Stimulated activated naive CD8-positive, alpha-beta T cell treated with anti-CD3 and anti-CD28 coated beads, Interleukin-15, Interleukin-2, amounts not matched to agents 100 U/mL and 50 U/mL, for 24 hours (primary cell): ENCODE measurements at regions not wholly inside any gene's neighbourhood (a gene's known extent, or its start where the extent isn't known, plus 50 kb on each side); places are given as distances from the start of the nearest gene placed in this dataset.

Source experiments
- ATAC-seq: fragments of 150-1000 bp; cut with Tn5 transposase; one replicate; pipeline ENCODE4 v1.10.0; 2021
- DNase-seq: peaks from one replicate; pipeline ENCODE4 v3.0.0; 2021

DNA sequence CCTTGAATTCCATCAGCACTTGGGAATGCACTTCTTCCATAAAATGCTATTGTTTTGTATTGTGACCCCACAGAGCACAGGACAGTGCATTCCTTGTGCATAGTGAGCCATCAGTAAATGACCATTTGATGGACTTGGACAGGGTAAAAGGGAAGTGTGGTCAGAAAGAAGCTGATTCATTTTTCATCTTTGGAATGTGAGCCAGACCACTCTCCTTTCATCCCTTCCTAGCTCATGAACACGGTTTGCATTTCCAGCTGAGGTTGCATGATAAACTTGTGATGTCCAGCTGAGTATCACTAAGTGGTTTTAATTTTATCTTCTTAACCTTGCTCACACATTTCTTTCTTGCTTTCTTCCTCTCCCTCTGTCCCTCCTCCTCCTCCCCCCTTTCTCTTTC lies 101.3 kb downstream of the NUDT12 start:
- ATAC-seq (no peak), DNase-seq (no peak)

DNA sequence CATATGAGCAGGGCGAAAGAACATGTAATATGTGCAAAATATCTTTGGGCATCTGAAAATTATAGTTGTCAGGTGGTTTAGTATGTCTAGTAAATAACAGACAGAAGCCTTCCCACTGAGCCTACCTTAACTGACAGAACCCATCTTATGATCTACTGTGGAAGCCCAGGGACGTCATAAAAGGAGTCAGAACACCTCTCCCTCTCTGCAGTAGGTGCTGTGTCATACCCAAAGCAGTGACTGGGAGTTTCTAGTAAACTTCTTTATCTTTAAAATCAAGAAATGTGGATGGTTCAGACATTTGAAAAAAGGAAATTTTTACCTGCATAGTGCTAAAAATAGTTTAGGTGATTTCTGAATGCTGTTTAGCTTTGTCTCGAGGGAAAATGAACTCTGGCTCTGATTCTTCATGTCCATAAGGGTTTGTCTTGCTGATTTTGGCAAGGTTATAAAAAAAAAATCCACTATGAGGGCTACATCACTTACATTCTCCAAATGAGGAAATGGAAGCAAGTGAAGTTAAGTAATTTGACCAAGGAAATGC lies 104.0 kb downstream of the NUDT12 start:
- no peak for ATAC-seq
- no peak for DNase-seq

DNA sequence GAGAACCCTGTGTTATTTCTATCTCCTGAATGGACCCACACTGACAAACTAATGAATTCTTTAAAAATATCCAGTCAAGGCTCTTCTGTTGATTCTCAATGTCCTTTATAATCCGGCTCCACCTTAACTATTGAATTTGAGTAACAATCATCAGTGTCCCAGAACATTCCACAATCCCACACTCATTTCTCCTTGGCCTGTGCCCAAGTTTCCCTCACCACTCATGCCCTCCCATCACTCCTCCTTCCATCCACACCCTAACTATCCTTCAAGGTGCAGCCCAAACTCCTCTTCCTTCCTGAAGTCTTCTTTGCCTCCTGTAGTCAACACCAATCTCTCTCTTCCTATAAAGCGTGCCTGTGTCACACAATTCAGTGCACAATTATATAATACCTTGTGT lies 106.1 kb downstream of the NUDT12 start:
- DNase-seq (no peak), ATAC-seq (no peak)

DNA sequence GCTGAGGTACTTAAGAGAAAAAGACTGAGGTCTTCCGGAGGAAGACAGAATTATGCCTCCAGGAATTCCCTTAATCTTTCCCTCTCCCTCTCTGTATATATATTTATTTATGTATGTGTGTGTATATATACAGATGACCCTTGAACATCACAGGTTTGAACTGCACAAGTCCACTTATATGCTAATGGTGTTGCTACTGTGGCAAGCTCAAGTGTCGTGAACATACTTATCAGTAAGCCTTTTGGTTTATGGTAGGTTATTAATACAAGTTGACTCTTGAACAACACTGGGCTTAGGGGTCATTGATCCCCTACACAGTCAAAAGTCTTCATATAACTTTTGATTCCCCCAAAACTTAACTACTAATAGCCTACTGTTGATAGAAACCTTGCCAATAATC lies 106.8 kb downstream of the NUDT12 start:
- DNase-seq (no peak), ATAC-seq (no peak)

DNA sequence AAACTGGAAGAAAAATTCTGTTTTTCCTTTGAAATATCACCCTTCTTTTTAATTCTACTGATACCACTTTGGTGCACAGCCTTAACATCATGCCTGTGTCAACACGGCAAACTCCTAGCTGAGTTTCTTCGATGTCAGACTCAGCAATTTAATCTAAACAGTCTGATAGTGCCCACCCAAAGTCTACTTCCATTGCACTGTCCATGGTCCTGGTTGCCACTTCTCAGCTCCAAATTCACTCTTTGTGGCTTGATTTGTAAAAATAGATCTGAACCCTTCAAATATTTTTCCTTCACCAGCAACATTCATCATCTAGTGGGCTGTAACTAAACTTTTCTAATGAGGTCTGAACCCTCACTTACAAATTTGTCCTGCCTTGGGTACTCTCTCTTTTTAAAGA lies 107.8 kb downstream of the NUDT12 start:
- DNase-seq (no peak), ATAC-seq (no peak)

DNA sequence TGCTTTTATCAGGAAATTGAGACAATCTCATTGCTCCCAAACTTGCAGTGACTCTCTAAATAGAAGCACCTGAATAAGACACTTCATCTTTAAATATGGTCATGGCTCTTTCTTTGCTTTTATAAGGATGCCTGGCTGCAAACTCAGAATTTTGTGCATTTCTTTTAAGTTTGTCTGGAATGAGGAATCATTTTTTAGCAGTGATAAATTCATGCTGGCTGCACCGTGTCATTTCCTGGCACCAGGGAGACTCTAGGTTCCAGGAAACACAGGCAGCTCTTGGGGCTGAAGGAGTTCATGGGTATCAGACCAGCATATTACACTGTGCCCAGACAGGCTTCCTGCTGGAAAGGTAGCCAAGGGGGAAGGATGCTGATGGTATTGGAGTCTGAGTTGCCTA lies 109.9 kb downstream of the NUDT12 start:
- ATAC-seq, result no peak

DNA sequence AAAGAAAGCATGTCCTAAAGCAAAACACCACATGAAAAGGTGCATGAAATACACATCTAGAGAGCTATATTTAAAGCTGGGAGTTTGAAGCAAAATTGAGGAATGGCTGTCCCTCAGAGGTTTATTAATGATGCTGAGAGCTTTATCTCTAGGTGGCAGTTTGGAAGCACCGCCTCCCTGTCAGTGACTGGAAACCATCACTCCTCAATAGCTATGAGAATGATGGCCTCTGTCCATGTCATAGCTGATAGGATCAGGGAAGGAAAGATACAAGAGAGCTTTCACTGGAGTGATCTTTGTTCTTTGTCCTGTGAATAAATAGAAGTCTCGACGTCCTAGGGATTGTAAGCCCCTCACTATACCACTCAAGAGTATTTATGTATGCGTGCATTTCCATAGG lies 110.5 kb downstream of the NUDT12 start:
- no peak for ATAC-seq
- DNase-seq, result no peak

More for the DNA sequence above, 109.9 kb downstream of the NUDT12 start:
- no peak for DNase-seq

DNA sequence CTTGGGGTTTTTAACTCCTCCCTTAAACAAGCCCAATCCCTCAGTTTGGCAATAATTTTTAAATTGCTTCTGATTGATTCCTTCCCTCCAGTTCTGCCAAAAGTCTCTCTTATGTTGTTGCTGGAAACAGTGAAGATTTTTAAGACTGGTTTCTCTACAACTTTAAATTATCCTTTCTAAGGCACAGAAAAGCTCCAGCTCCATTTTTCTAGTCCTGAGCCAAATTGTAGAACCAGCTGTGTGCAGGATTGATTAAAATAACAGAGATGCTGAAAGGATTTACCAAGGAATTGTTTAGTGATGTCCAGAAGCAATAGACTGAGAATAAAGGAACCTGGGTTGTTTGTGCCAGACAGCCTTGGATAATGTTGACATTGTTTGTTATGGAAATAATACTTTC lies 111.3 kb downstream of the NUDT12 start:
- no peak for ATAC-seq
- DNase-seq, result no peak

DNA sequence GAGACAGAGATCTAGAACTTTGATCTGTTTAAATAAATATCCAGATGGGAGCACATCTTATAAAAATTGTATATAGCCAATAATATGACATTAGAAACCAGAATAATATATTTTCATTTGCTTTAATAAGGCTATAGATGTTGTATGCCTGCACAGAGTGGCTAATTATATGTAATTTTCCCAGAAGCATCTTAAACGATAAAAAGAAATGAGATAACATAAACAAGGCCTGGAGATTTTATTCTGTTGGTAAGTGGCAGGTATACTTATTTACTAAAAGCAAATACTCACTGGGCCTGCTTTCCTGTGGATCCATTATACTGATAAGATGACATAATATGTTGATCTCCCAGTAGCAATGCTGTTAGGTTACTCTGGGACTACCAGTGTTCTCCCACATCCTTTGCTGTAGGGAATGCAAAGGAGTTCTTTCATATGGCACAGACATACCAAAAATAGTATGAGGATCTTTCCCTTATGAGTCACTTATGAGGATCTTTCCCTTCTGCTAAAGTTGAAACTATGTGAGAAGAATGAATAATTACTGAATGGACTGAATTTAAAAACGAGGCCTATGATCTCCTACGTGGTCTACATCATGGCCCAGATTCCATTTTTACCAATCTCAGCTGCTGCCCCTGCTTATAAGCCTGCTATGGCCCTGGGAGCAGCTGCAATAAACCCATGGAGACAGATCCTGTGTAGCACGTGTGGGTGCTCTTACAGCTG lies 112.1 kb downstream of the NUDT12 start:
- ATAC-seq (no peak), DNase-seq (no peak)

DNA sequence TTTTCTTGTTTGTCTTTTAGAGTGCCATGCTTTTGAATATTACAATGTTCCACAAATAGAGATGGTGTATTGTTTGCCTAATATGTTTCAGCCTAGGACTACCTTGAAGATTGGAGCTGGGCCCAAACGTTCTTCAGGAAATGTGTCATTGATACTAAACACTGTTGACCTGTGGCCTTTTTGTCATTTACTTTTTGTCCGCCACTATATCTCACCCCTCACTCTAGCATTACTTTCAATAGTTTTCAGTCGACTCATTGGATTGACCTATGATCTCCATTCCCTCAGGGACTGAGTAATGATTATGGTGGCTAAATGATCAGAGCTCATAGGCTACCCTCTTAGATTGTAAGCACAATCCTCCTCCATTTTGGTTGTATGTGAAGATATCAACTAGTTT lies 115.8 kb downstream of the NUDT12 start:
- no peak for ATAC-seq
- no peak for DNase-seq

DNA sequence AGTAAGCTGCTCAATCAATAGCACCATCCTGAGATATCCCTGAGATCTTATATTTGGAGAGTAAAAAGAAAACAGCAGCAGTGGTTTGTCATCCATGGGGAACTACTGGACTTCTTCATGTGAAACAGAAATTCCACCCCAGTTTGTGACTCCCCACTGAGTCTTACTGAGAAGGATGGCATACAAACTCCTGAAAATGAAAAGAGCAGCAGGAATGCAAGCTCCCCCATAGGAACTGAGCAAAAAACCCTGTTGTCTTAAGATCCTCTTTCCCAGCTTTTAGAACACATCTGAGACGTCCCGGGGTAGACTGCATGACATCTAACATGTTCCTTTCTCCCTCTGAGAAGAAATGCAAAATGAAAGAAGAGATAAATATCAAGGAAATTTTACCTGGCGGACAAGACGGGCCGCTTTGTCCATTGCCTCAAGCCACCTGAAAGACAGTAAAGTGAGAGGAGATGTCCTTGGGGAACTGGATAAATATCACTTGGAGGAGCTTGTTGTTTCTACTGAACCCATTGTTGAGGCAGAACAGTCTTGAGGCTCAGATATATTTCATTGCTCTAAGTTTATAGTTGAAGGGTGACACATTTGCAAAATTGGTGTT lies 117.1 kb downstream of the NUDT12 start:
- no peak for ATAC-seq

DNA sequence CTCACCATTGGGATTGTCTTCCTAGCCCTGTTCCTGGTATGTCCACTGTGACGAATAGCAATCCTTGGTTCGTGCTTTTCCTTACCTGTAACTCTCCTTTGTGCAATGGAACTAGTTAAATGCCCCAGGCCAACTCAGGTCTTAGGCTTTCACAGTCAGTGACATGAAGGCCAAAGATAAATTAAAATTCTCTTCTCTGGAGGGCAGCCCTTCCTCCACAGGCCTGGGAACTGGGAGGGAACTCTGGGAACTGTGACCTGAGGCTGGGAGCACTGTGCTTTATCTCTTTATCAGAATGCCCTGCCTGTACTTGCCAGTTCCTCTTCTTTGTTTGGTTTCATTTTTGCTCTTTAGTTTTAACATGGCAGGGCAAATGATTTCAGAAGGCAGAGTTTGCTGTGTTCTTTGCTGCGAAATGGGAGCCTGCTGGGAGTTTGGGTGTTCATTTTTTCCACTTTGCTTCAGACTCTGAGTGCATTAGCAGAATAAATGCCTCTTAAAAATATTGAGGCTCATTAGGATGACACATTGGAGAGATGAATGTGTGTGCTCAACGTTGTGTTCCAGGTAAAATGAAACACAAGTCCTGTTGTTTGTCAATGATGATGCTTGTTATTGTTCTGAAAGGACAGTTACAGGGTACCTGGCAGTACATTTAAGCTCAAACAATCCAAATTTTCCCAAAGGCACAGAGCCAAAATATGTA lies 118.1 kb downstream of the NUDT12 start:
- ATAC-seq (no peak), DNase-seq (no peak)

More for the DNA sequence above, 117.1 kb downstream of the NUDT12 start:
- no peak for DNase-seq

DNA sequence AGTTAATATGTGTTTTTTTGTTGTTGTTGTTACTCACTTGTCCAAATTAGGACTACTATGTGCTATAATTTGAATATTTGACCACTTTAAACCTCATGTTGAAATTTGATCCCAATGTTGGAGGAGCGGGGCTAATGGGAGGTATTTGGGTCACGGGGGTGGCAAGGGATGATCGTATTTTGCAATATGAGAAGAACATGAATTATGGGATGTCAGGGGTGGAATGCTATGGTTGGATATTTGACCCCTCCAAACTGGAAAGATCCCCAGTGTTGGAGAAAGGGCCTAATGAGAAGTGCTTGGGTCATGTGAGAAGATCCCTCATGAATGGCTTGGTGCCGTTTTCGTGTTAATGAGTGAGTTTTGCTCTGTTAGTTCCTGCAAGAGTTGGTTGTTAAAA lies 119.8 kb downstream of the NUDT12 start:
- no peak for ATAC-seq

DNA sequence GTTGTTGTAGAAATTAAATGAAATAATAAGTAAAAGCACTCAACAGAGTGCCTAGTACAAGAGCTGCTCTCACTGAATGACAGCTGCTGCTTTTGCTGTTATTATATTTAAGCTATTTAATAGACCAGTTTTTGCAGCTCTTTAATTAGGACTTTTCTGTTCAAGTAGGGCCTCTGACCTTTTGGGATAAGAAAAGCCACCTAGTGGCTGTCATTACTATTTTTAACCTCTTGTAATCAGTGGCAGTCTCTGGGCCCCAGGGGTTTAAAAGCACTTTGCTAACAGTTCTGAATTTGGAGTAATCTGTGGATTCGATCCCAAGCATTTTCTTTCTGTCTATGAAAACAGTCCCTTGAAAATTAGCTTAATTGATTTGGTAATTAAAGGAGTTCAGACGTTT lies 121.1 kb downstream of the NUDT12 start:
- ATAC-seq, result no peak
- no peak for DNase-seq

More for the DNA sequence above, 119.8 kb downstream of the NUDT12 start:
- no peak for DNase-seq

DNA sequence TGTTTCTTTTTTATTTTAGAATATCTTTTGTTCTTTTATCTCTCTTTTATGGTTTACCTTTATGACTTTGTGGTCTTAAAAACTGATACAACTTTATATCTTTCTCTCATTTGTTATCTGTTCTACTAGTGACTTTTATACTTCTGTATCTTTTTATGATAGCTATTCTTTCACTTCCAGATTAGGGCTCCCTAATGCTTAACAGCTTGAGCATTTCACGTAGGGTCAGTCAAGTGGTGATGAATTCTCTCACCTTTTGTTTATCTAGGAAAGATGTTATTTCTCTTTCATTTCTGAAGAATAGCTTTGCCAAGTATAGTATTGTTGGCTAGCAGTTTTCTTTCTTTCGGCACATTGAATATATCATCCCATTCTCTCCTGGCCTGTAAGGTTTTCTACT lies 123.6 kb downstream of the NUDT12 start:
- no peak for ATAC-seq
- DNase-seq, result no peak

DNA sequence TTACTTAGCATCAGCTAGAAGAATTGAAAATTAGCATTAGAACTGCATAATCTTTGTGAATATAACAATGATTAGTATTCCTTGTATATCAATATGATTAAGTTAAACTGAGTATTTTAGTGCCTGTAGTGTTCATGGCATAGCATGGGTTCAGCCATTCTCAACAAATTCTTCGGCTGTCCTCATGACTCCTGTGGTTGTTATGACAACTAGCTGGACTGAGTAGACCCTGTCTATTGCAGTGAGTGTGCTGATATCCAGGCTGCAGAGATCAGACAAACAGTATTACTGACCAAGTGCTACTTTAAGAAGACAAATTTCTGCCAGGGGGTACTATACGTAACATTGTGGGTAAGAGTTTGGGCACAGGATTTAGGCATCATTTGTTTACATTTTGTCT lies 125.9 kb downstream of the NUDT12 start:
- DNase-seq, result no peak
- no peak for ATAC-seq

DNA sequence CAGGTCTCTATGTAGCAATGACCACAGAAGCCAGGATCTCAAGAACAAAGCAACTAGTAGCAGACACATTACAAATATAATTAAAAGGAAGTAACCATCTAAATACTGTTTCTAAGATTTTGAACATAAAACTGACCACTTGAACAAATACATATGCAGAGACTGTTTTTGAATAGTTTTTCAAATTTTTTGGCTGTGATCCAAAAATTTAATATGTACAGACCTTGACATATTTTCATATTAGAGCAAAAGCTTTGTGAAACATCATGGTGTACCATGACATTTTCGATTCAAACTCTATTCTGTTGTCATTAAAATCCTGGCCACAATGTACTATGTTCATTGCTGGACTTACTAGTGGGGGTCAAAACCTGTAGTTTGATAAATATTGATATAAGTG lies 126.5 kb downstream of the NUDT12 start:
- ATAC-seq (no peak), DNase-seq (no peak)

DNA sequence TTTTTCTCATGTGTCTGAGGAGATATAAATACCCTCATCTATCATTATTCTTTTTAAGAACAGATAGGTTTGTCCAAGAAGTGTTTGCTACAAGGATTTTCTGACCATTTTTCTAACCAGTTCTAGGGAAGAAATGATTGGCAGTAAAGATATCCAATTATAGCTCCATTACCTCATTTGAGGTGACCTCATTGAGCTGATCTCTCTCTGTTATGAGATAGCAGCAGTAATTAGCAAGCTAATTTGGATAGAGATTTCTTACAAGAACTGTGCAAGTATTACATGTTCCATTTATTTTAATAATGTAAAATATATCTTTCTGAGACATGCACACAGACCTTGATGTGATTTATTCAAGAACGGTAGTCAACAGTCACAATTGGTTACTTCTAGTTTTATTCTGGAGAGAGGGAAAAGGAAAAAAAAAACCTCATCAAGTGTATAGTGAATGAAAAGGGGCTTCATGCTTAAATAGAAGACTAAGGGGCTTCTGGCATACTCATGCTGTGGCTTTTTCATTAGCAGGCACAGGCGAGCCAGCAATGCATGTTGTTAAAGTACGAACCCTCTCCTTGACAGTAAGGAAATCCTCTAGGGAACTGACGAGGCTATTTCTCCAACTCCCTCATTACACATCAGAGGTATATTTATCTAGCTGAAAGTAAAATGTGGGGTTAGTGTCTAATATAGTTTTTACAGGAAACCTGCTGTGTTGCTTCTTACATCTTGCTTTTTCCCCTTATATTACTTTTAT lies 127.3 kb downstream of the NUDT12 start:
- no peak for DNase-seq
- ATAC-seq, result no peak

DNA sequence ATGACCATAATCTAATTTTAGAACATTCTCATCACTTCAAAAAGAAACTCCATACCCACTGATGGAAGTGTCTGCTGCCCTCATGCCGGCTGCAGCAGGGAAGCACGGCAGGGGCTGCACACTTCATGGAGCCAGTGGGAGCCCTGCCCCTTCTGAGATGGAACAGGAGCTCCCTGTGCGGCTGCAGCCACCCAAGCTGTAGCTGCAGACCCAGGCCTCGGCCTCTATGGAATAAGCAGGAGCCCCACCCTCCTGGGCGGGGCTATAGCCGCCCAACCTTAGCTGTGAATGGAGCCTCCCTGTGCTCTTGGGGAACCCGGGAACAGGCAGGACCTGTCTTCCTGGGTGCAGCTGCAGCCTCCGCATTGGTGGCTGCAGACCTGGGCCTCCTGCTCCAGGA lies 128.5 kb downstream of the NUDT12 start:
- ATAC-seq, result no peak
- no peak for DNase-seq

DNA sequence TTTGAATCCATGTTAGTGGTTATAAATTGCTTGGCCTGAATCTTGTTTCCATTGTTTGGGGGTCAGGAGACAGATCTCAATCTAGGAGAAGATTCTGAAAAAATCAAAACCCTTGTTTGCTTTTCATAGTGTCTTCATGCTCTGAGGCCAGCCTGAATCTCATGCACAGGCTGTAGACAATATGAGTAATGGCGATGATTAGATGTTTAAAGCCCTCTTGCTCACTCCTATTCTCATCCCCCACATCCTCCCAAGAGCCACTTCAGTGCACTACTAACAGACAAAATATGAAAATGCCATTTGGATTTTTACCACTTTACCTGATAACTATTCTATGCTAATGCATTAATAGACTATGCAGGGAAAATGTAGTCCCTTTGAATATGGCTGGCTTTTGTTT lies 129.4 kb downstream of the NUDT12 start:
- ATAC-seq (no peak), DNase-seq (no peak)

DNA sequence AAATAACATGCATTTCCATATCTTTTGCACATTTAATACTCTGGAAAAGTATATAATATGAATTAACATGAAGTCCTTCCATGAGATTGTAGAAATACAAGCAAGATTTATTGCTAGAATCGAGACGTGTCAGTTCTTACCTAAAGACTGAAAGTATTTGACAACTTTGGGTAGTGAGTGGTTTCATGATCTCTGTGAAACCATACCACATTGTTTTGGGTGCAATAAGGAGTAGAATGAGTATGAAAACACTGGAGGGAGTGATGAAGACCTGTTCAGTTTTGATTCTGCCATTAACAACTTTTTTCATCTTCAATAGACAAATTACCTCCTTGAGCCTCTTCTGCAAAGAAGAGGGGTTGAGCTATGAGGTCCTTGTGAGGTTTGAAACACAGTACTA lies 133.7 kb downstream of the NUDT12 start:
- ATAC-seq (no peak), DNase-seq (no peak)

DNA sequence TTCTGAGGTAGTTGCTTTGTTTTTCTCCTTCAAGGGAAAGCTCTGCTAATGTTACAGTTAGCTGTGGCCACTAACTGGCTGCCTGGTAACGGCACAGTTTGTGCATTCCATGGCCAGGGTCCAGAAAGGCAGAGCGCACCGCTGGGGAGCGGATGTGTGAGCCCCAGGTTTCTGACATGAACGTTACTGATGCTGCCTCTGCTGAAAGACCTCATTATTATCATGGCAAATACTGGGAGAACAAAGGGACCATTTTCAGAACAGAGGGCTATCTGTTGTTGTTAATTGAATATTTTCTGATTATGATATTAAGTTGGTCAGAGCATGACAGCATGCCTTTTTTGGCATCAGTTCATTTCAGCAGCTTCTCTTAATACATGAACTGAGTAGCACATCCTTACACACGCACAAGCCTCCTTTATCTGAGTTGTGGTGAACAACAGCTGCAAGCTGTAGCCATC lies 134.1 kb downstream of the NUDT12 start:
- ATAC-seq, result no peak

DNA sequence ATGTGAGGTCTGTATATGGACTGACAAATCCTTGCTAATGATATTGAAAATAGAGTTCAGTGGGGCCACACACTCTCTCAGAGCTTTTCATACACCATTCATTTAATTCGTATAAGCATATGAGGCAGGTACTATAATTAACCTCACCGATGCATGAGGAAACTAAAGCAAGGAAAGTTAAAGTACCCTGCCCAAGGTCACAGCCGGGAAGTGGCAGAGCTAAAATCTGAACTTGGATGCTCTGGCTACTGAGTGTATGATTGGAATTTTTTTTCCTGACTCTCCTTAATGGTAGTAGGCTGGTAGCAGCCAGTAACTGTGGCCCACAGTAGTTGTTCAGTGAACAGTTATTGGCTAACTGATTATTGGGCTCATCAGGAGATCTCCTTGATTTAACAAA lies 135.3 kb downstream of the NUDT12 start:
- DNase-seq (no peak), ATAC-seq (no peak)

More for the DNA sequence above, 134.1 kb downstream of the NUDT12 start:
- DNase-seq, result no peak
